Kidney epithelial cell (primary cell): ENCODE measurements at regions not wholly inside any gene's neighbourhood (a gene's known extent, or its start where the extent isn't known, plus 50 kb on each side); places are given as distances from the start of the nearest gene placed in this dataset.
"Not testable (repeated sequence)": the region's sequence is repeated elsewhere in the genome, so short reads cannot be mapped to it uniquely, and the experiment has no call there.

Source experiments
- DNase-seq: peaks from one replicate; pipeline ENCODE4 v3.0.0-alpha.2; 2010; ENCODE audit warnings: low read depth
- H3K27me3 ChIP-seq: 2 replicates; pipeline ENCODE4 v1.6.0; 2011; ENCODE audit warnings: low read length; ENCODE audit not compliant: control insufficient read depth, insufficient read depth
- H3K36me3 ChIP-seq: 2 replicates; pipeline ENCODE4 v1.5.1; 2011; ENCODE audit warnings: low read length; ENCODE audit not compliant: control insufficient read depth, insufficient read depth
- H3K4me3 ChIP-seq: 2 replicates; pipeline ENCODE4 v1.5.1; 2011; ENCODE audit warnings: low read depth, mild to moderate bottlenecking, control low read depth, low read length
- CTCF ChIP-seq: IDR thresholded peaks from 2 replicates; pipeline ENCODE4 v1.5.1; 2011; ENCODE audit warnings: mild to moderate bottlenecking, moderate library complexity, low read length, control low read depth, inconsistent platforms; ENCODE audit not compliant: insufficient read depth, poor library complexity, severe bottlenecking

GRCh38 chr5:159799701-159800100, 116.6 kb upstream of the ADRA1B start:
- TF ChIP-seq CTCF, result no peak
- no peak for DNase-seq
- Histone ChIP-seq H3K36me3 (no peaks in the 10 kb centered on the region), H3K4me3 (no peak overlapping the region), H3K27me3 (no peaks in the 10 kb centered on the region)

- no peak for TF ChIP-seq CTCF
- DNase-seq, result no peak
- H3K27me3 ChIP-seq, result no peaks in the 10 kb centered on the region
Measured at GRCh38 chr5:159800131-159800840, 116.0 kb upstream of the ADRA1B start.

GRCh38 chr5:159801303-159801702, 115.0 kb upstream of the ADRA1B start:
- no peak for TF ChIP-seq CTCF
- Histone ChIP-seq H3K36me3 (no peaks in the 10 kb centered on the region), H3K27me3 (no peaks in the 10 kb centered on the region), H3K4me3 (no peak overlapping the region)
- no peak for DNase-seq

More at GRCh38 chr5:159800131-159800840, 116.0 kb upstream of the ADRA1B start:
- no peaks in the 10 kb centered on the region for H3K36me3 ChIP-seq
- H3K4me3 ChIP-seq, result no peak overlapping the region

GRCh38 chr5:159802661-159803060, 113.6 kb upstream of the ADRA1B start:
- H3K4me3 ChIP-seq, result no peak overlapping the region
- TF ChIP-seq CTCF, result no peak
- DNase-seq, result no peak
- no peaks in the 10 kb centered on the region for H3K27me3 ChIP-seq
- H3K36me3 ChIP-seq, result no peaks in the 10 kb centered on the region

GRCh38 chr5:159804121-159804520, 112.2 kb upstream of the ADRA1B start:
- no peak for TF ChIP-seq CTCF
- no peaks in the 10 kb centered on the region for H3K27me3 ChIP-seq
- no peak overlapping the region for H3K4me3 ChIP-seq
- H3K36me3 ChIP-seq, result no peaks in the 10 kb centered on the region
- DNase-seq, result no peak

- no peaks in the 10 kb centered on the region for H3K36me3 ChIP-seq
- DNase-seq, result no peak
- H3K4me3 ChIP-seq, result no peak overlapping the region
- no peak for TF ChIP-seq CTCF
- H3K27me3 ChIP-seq, result no peaks in the 10 kb centered on the region
Measured at GRCh38 chr5:159805021-159805420, 111.3 kb upstream of the ADRA1B start.

- H3K36me3 ChIP-seq, H3K27me3 ChIP-seq, H3K4me3 ChIP-seq, DNase-seq: not testable (repeated sequence)
Measured at GRCh38 chr5:159807135-159807534, 109.1 kb upstream of the ADRA1B start.
